ENCODE measurements at regions not wholly inside any gene's neighbourhood (a gene's known extent, or its start where the extent isn't known, plus 50 kb on each side); places are given as distances from the start of the nearest gene placed in this dataset.

DNA sequence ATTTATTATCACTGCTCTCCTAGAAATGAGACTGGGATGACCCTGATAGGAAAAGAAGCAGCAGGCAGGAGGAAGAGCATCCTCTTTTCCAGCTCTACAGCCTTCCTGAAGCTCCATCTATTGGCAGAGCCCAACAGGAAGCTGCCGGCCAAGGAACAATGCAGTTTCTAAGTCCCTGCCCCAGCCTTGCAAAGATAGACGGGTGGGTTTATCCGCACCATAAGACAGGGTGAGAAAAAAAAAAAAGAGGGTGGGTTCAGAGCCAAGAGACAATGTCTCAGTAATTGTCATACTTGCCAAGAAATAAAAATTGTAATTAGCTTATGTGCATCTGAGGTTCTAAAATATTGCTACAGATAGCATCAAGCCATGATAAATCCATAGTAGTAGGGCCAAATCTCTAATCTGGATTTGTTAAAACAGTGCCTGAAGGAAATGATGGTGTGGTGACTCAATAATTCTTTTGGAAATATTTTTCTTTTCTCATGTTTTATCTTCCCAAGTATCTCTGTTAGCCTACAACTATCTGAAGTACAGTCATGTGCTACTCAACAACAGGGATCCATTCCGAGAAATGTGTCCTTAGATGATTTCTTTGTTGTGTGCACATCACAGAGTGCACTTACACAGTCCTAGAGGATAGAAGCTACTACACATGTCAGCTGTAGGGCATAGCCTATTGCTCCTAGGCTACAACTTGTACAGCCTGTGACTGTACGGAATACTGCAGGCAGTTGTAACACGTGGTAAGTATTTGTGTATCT lies 242.9 kb upstream of the CXCL12 start:
- CTCF ChIA-PET, result no interaction called here
- H3K9me3 ChIP-seq (ENCODE audit: control insufficient read depth in 1 of 2, insufficient read depth in 1 of 2, low read depth in 1 of 2, low read length in 2 of 2), result no peaks in the 10 kb centered on the region
- H3K4me3 ChIP-seq (replicated peaks in 1 of 2; ENCODE audit: low read depth in 1 of 2, low read length in 2 of 2), result no peak overlapping the region
- no peak overlapping the region for H2AFZ ChIP-seq (ENCODE audit: low read depth, low read length, poor library complexity, severe bottlenecking)
- H3K4me2 ChIP-seq (ENCODE audit: low read length), result no peak overlapping the region
- H3K27ac ChIP-seq (ENCODE audit: low read depth, low read length), result no peak overlapping the region
- no peaks in the 10 kb centered on the region for H3K9me2 ChIP-seq (ENCODE audit: insufficient read depth)
- no peaks in the 10 kb centered on the region for H3K79me2 ChIP-seq (ENCODE audit: insufficient read depth, low read length)
- intact Hi-C loops (cut with micrococcal nuclease), result no loop called here
- RAD21 ChIA-PET (ENCODE audit: low non-redundant PET in 1 of 2, low total read pairs in 2 of 2, uncharacterized antibody in 2 of 2, unreplicated experiment in 2 of 2), result no interaction called here
- H3K4me1 ChIP-seq (ENCODE audit: control insufficient read depth in 1 of 2, insufficient read depth in 2 of 2, low read length in 2 of 2), result no peaks in the 10 kb centered on the region
- H3K9ac ChIP-seq (ENCODE audit: low read length), result no peak overlapping the region
- ATAC-seq (no peak), DNase-seq (ENCODE audit: low read depth, low spot score) (no peak)
- no peaks in the 10 kb centered on the region for H3K27me3 ChIP-seq (ENCODE audit: insufficient read depth, low read length)
- no TSS peak for BruUV-seq (replicated peaks)
- POLR2A ChIA-PET, result no interaction called here
- TF ChIP-seq POLR2A (IDR thresholded peaks at IDR 0.05; ENCODE audit: borderline replicate concordance, extremely low read depth, insufficient read depth, insufficient read length) (no peak), ZFX (IDR thresholded peaks at IDR 0.05) (no peak)
- H4K20me1 ChIP-seq (ENCODE audit: insufficient read depth), result no peaks in the 10 kb centered on the region; the same call in 1 of the 2 replicates
- H3K36me3 ChIP-seq (ENCODE audit: control insufficient read depth in 1 of 2, insufficient read depth in 2 of 2, low read length in 2 of 2), result no peaks in the 10 kb centered on the region

DNA sequence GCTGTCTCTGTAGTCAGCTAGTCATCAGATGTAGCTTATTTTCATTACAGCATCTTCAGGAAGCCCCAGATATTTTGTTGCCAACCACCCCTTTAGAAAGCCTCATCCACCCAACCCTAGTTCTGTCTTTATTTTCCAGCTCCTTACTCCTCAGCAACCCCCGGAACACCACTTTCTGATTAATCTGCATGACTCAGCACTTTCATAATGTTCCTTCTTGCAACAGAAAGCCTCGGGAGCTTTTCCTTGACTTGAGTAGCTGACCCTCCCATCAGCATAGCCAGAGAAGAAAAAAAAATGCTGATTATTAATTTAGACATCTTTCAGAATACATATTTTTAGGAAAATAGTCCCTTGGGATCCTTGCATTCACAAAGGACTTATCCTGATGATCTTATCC lies 244.0 kb upstream of the CXCL12 start:
- no peaks in the 10 kb centered on the region for H3K36me3 ChIP-seq (ENCODE audit: control insufficient read depth in 1 of 2, insufficient read depth in 2 of 2, low read length in 2 of 2)
- H3K27ac ChIP-seq (ENCODE audit: low read depth, low read length), result no peak overlapping the region
- no peaks in the 10 kb centered on the region for H3K4me1 ChIP-seq (ENCODE audit: control insufficient read depth in 1 of 2, insufficient read depth in 2 of 2, low read length in 2 of 2)
- H3K9me3 ChIP-seq (ENCODE audit: control insufficient read depth in 1 of 2, insufficient read depth in 1 of 2, low read depth in 1 of 2, low read length in 2 of 2), result no peaks in the 10 kb centered on the region
- ChIA-PET POLR2A (no interaction called here), RAD21 (ENCODE audit: low non-redundant PET in 1 of 2, low total read pairs in 2 of 2, uncharacterized antibody in 2 of 2, unreplicated experiment in 2 of 2) (no interaction called here), CTCF (no interaction called here)
- H3K27me3 ChIP-seq (ENCODE audit: insufficient read depth, low read length), result no peaks in the 10 kb centered on the region
- TF ChIP-seq, protein P1, sequence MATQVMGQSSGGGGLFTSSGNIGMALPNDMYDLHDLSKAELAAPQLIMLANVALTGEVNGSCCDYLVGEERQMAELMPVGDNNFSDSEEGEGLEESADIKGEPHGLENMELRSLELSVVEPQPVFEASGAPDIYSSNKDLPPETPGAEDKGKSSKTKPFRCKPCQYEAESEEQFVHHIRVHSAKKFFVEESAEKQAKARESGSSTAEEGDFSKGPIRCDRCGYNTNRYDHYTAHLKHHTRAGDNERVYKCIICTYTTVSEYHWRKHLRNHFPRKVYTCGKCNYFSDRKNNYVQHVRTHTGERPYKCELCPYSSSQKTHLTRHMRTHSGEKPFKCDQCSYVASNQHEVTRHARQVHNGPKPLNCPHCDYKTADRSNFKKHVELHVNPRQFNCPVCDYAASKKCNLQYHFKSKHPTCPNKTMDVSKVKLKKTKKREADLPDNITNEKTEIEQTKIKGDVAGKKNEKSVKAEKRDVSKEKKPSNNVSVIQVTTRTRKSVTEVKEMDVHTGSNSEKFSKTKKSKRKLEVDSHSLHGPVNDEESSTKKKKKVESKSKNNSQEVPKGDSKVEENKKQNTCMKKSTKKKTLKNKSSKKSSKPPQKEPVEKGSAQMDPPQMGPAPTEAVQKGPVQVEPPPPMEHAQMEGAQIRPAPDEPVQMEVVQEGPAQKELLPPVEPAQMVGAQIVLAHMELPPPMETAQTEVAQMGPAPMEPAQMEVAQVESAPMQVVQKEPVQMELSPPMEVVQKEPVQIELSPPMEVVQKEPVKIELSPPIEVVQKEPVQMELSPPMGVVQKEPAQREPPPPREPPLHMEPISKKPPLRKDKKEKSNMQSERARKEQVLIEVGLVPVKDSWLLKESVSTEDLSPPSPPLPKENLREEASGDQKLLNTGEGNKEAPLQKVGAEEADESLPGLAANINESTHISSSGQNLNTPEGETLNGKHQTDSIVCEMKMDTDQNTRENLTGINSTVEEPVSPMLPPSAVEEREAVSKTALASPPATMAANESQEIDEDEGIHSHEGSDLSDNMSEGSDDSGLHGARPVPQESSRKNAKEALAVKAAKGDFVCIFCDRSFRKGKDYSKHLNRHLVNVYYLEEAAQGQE (IDR thresholded peaks at IDR 0.05; ENCODE audit: low read depth), result no peak
- TF ChIP-seq CEBPB (IDR thresholded peaks at IDR 0.05; ENCODE audit: low read depth) (no peak), SP1 (IDR thresholded peaks at IDR 0.05; ENCODE audit: low read depth) (no peak), ELF1 (IDR thresholded peaks at IDR 0.05; ENCODE audit: borderline replicate concordance, low read depth) (no peak)
- no peak overlapping the region for H3K9ac ChIP-seq (ENCODE audit: low read length)
- no peak overlapping the region for H3K4me2 ChIP-seq (ENCODE audit: low read length)
- no peaks in the 10 kb centered on the region for H3K9me2 ChIP-seq (ENCODE audit: insufficient read depth)
- DNase-seq (ENCODE audit: low read depth, low spot score) (no peak), ATAC-seq (no peak)
- intact Hi-C loops (cut with micrococcal nuclease), result no loop called here
- BruUV-seq (replicated peaks), result no TSS peak
- H3K4me3 ChIP-seq (replicated peaks in 1 of 2; ENCODE audit: low read depth in 1 of 2, low read length in 2 of 2), result no peak overlapping the region
- no peaks in the 10 kb centered on the region for H3K79me2 ChIP-seq (ENCODE audit: insufficient read depth, low read length)
- no peak overlapping the region for H2AFZ ChIP-seq (ENCODE audit: low read depth, low read length, poor library complexity, severe bottlenecking)
- H4K20me1 ChIP-seq (ENCODE audit: insufficient read depth), result no peaks in the 10 kb centered on the region; the same call in 1 of the 2 replicates

All from HCT116 (cell line).